ENCODE measurements at regions not wholly inside any gene's neighbourhood (a gene's known extent, or its start where the extent isn't known, plus 50 kb on each side); places are given as distances from the start of the nearest gene placed in this dataset.

DNA sequence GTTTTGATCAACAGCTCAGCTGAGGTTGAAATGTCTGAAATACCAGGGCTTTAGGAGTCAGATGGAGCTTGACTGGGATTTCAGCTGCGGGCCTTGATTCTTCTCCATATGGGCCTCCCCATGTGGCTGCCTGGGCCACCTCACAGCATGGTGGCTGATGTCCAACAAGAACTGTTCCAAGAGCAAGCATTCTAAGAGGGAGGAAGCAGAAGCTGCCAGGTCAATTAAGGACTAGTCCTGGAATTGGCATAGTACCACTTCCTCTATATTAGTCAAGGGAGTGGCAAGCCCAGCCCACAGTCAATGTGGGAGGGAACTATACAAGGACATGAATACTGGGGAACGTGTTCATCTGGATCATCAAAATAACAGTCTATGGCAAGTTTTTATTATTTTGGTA lies 181.7 kb upstream of the ANKRD28 start:
- H3K9me3 ChIP-seq (ENCODE audit: control insufficient read depth, low read depth, low read length), result no peaks in the 10 kb centered on the region
- H3K79me2 ChIP-seq (ENCODE audit: insufficient read depth, low read length), result no peaks in the 10 kb centered on the region
- Mint-ChIP-seq H3K4me3 (no peak overlapping the region), H3K27me3 (ENCODE audit: low read depth) (no peaks in the 10 kb centered on the region), H3K9me3 (no peaks in the 10 kb centered on the region), H3K27ac (no peak overlapping the region), H3K36me3 (ENCODE audit: insufficient read depth in 1 of 3, low read depth in 3 of 3) (no peaks in the 10 kb centered on the region), H3K4me1 (peaks cover 5 to 7% of the 10 kb centered on the region in 2 experiments; a peak in 3 of 4 replicates)
- H3K4ac ChIP-seq (ENCODE audit: low read depth, low read length), result no peak overlapping the region
- no peak overlapping the region for H3K18ac ChIP-seq (ENCODE audit: insufficient read length, low read depth, low read length)
- no peaks in the 10 kb centered on the region for H3K23me2 ChIP-seq (ENCODE audit: insufficient read length, low read depth, low read length, poor library complexity, severe bottlenecking)
- H2BK15ac ChIP-seq (ENCODE audit: low read depth, low read length), result no peak overlapping the region
- no peak overlapping the region for H3K56ac ChIP-seq (ENCODE audit: insufficient read length, low read depth, low read length)
- H3K9ac ChIP-seq (ENCODE audit: extremely low read depth, insufficient read length, low read length), result no peak overlapping the region
- no peaks in the 10 kb centered on the region for H3K4me1 ChIP-seq (ENCODE audit: insufficient read depth, low read length)
- H4K8ac ChIP-seq (replicated peaks; ENCODE audit: insufficient read length, low read depth, low read length), result no peak overlapping the region
- no peak overlapping the region for H2BK120ac ChIP-seq (ENCODE audit: low read depth, low read length, poor library complexity, severe bottlenecking)
- no peak overlapping the region for H3K23ac ChIP-seq (ENCODE audit: insufficient read length, low read depth, low read length)
- no peak overlapping the region for H3K27ac ChIP-seq (ENCODE audit: insufficient read length, low read depth, low read length)
- H4K20me1 ChIP-seq (ENCODE audit: control insufficient read depth, insufficient read depth, insufficient read length), result no peaks in the 10 kb centered on the region
- DNase-seq, result no peak
- no peak overlapping the region for H2BK5ac ChIP-seq (ENCODE audit: insufficient read length, low read length)
- H3K14ac ChIP-seq (ENCODE audit: insufficient read depth, low read length), result no peak overlapping the region
- no peak overlapping the region for H2BK12ac ChIP-seq (ENCODE audit: insufficient read length, low read depth, low read length)
- no peak overlapping the region for H2BK20ac ChIP-seq (ENCODE audit: low read depth, low read length, poor library complexity, severe bottlenecking)
- no peak overlapping the region for H3K4me2 ChIP-seq (ENCODE audit: insufficient read depth, insufficient read length, low read length)
- H4K5ac ChIP-seq (ENCODE audit: insufficient read length, low read depth, low read length), result no peak overlapping the region
- TF ChIP-seq, protein P1, sequence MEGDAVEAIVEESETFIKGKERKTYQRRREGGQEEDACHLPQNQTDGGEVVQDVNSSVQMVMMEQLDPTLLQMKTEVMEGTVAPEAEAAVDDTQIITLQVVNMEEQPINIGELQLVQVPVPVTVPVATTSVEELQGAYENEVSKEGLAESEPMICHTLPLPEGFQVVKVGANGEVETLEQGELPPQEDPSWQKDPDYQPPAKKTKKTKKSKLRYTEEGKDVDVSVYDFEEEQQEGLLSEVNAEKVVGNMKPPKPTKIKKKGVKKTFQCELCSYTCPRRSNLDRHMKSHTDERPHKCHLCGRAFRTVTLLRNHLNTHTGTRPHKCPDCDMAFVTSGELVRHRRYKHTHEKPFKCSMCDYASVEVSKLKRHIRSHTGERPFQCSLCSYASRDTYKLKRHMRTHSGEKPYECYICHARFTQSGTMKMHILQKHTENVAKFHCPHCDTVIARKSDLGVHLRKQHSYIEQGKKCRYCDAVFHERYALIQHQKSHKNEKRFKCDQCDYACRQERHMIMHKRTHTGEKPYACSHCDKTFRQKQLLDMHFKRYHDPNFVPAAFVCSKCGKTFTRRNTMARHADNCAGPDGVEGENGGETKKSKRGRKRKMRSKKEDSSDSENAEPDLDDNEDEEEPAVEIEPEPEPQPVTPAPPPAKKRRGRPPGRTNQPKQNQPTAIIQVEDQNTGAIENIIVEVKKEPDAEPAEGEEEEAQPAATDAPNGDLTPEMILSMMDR (conservative IDR thresholded peaks at IDR 0.05), result no peak
- WGBS (ENCODE audit: extremely low coverage, insufficient read length, low lambda C conversion rate), result no CpG with 5 or more reads among the region's 2 CpGs
- H2AFZ ChIP-seq (ENCODE audit: low read length), result no peak overlapping the region
- H3K27me3 ChIP-seq (ENCODE audit: insufficient read depth, low read length), result no peaks in the 10 kb centered on the region; the same call in 1 of the 2 replicates
- H3K79me1 ChIP-seq (ENCODE audit: insufficient read depth, low read depth, low read length, poor library complexity, severe bottlenecking), result no peaks in the 10 kb centered on the region
- H4K91ac ChIP-seq (ENCODE audit: insufficient read length, low read depth, low read length), result no peak overlapping the region
- no peak overlapping the region for H2AK5ac ChIP-seq (ENCODE audit: insufficient read length, low read length)
- H3T11ph ChIP-seq (ENCODE audit: low read length), result no peak overlapping the region
